Brain pericyte (primary cell): ENCODE measurements at regions not wholly inside any gene's neighbourhood (a gene's known extent, or its start where the extent isn't known, plus 50 kb on each side); places are given as distances from the start of the nearest gene placed in this dataset.

ENCODE experiments used
- DNase-seq: peaks from one replicate; pipeline ENCODE4 v3.0.0-alpha.2; 2012; ENCODE audit warnings: low read depth, low spot score

- no peak for DNase-seq
Measured at GRCh38 chr2:6452702-6453481, 412.8 kb downstream of the CMPK2 start.

GRCh38 chr2:6454286-6454990 is 411.3 kb downstream of the CMPK2 start:
- DNase-seq, result no peak

GRCh38 chr2:6459138-6459537 is 406.6 kb downstream of the CMPK2 start:
- no peak for DNase-seq

GRCh38 chr2:6470518-6470917 is 395.2 kb downstream of the CMPK2 start:
- no peak for DNase-seq

GRCh38 chr2:6471419-6471818 is 394.3 kb downstream of the CMPK2 start:
- no peak for DNase-seq

- DNase-seq, result no peak
Measured at GRCh38 chr2:6474161-6475140, 391.3 kb downstream of the CMPK2 start.

- no peak for DNase-seq
Measured at GRCh38 chr2:6475155-6475940, 390.4 kb downstream of the CMPK2 start.

- no peak for DNase-seq
Measured at GRCh38 chr2:6480514-6480913, 385.2 kb downstream of the CMPK2 start.

GRCh38 chr2:6482256-6482655 is 383.5 kb downstream of the CMPK2 start:
- DNase-seq, result no peak

- DNase-seq, result no peak
Measured at GRCh38 chr2:6487765-6488164, 377.9 kb downstream of the CMPK2 start.

- DNase-seq, result no peak
Measured at GRCh38 chr2:6492573-6492972, 373.1 kb downstream of the CMPK2 start.

- no peak for DNase-seq
Measured at GRCh38 chr2:6493266-6493665, 372.4 kb downstream of the CMPK2 start.

GRCh38 chr2:6493669-6494068 is 372.0 kb downstream of the CMPK2 start:
- no peak for DNase-seq

GRCh38 chr2:6495466-6495865 is 370.2 kb downstream of the CMPK2 start:
- no peak for DNase-seq

- DNase-seq, result no peak
Measured at GRCh38 chr2:6496376-6496775, 369.3 kb downstream of the CMPK2 start.

- no peak for DNase-seq
Measured at GRCh38 chr2:6497048-6497447, 368.7 kb downstream of the CMPK2 start.

- no peak for DNase-seq
Measured at GRCh38 chr2:6498841-6499240, 366.9 kb downstream of the CMPK2 start.

- no peak for DNase-seq
Measured at GRCh38 chr2:6499691-6500090, 366.0 kb downstream of the CMPK2 start.

GRCh38 chr2:6506361-6506794 is 359.3 kb downstream of the CMPK2 start:
- DNase-seq, result no peak

- no peak for DNase-seq
Measured at GRCh38 chr2:6506859-6507258, 358.8 kb downstream of the CMPK2 start.

GRCh38 chr2:6510532-6510931 is 355.2 kb downstream of the CMPK2 start:
- no peak for DNase-seq
